ENCODE measurements at regions not wholly inside any gene's neighbourhood (a gene's known extent, or its start where the extent isn't known, plus 50 kb on each side); places are given as distances from the start of the nearest gene placed in this dataset.

GRCh38 chr10:84824525-84824924 lies 496.1 kb downstream of the CCSER2 start:
- no peaks in the 10 kb centered on the region for H3K27me3 ChIP-seq
- H4K20me1 ChIP-seq, result no peaks in the 10 kb centered on the region; a peak in 1 of 22 replicates
- H3K4me1 ChIP-seq, result peaks cover 0 to 4% (median 0%) of the 10 kb centered on the region in 10 experiments; a peak in 6 of 20 replicates
- H3K27ac ChIP-seq, result no peak overlapping the region
- no peak for TF ChIP-seq Cebpa-rat (IDR thresholded peaks at IDR 0.05)
- H3K4me3 ChIP-seq, result no peak overlapping the region
- no peak overlapping the region for H3K9ac ChIP-seq
- H3K36me3 ChIP-seq, result no peaks in the 10 kb centered on the region
- H3K9me3 ChIP-seq (replicated peaks in 1 of 11), result no peaks in the 10 kb centered on the region
- no peak overlapping the region for H3K4me2 ChIP-seq

- TF ChIP-seq Cebpa-rat (IDR thresholded peaks at IDR 0.05), result no peak
- Histone ChIP-seq H3K4me2 (no peak overlapping the region), H3K27me3 (no peaks in the 10 kb centered on the region), H4K20me1 (no peaks in the 10 kb centered on the region; a peak in 1 of 22 replicates), H3K9ac (no peak overlapping the region), H3K36me3 (no peaks in the 10 kb centered on the region), H3K4me1 (peaks cover 0 to 12% (median 6%) of the 10 kb centered on the region in 10 experiments; a peak in 10 of 20 replicates), H3K9me3 (replicated peaks in 1 of 11) (no peaks in the 10 kb centered on the region), H3K27ac (no peak overlapping the region), H3K4me3 (no peak overlapping the region)
Observed at GRCh38 chr10:84825330-84825729, 496.9 kb downstream of the CCSER2 start.

- Histone ChIP-seq H3K36me3 (no peaks in the 10 kb centered on the region), H3K27ac (no peak overlapping the region), H3K27me3 (no peaks in the 10 kb centered on the region), H3K4me3 (no peak overlapping the region), H3K9ac (no peak overlapping the region), H3K9me3 (replicated peaks in 1 of 11) (no peaks in the 10 kb centered on the region), H3K4me2 (no peak overlapping the region), H3K4me1 (peaks cover 0 to 16% (median 7%) of the 10 kb centered on the region in 10 experiments; a peak in 10 of 20 replicates), H4K20me1 (no peaks in the 10 kb centered on the region; a peak in 1 of 22 replicates)
- TF ChIP-seq Cebpa-rat (IDR thresholded peaks at IDR 0.05), result no peak
Observed at GRCh38 chr10:84826704-84827103, 498.3 kb downstream of the CCSER2 start.

GRCh38 chr10:84829131-84829530 lies 500.7 kb downstream of the CCSER2 start:
- TF ChIP-seq Cebpa-rat (IDR thresholded peaks at IDR 0.05), result no peak
- Histone ChIP-seq H3K27me3 (no peaks in the 10 kb centered on the region), H3K36me3 (no peaks in the 10 kb centered on the region), H3K9ac (no peak overlapping the region), H4K20me1 (no peaks in the 10 kb centered on the region; a peak in 1 of 22 replicates), H3K4me3 (no peak overlapping the region), H3K4me1 (peaks cover 0 to 16% (median 7%) of the 10 kb centered on the region in 10 experiments; a peak in 10 of 20 replicates), H3K9me3 (replicated peaks in 1 of 11) (no peaks in the 10 kb centered on the region), H3K4me2 (no peak overlapping the region; a peak in 1 of 22 replicates), H3K27ac (no peak overlapping the region)

GRCh38 chr10:84837041-84837812 lies 508.8 kb downstream of the CCSER2 start:
- no peak overlapping the region for H3K4me2 ChIP-seq
- H3K9ac ChIP-seq, result no peak overlapping the region
- no peaks in the 10 kb centered on the region for H3K36me3 ChIP-seq
- no peak overlapping the region for H3K4me3 ChIP-seq
- no peaks in the 10 kb centered on the region; a peak in 1 of 22 replicates for H4K20me1 ChIP-seq
- no peak overlapping the region for H3K27ac ChIP-seq
- no peaks in the 10 kb centered on the region for H3K27me3 ChIP-seq
- H3K9me3 ChIP-seq (replicated peaks in 1 of 11), result no peaks in the 10 kb centered on the region
- H3K4me1 ChIP-seq, result peaks cover 0 to 6% (median 0%) of the 10 kb centered on the region in 10 experiments; a peak in 3 of 20 replicates
- no peak for TF ChIP-seq Cebpa-rat (IDR thresholded peaks at IDR 0.05)

GRCh38 chr10:84837877-84838276 lies 509.5 kb downstream of the CCSER2 start:
- H4K20me1 ChIP-seq, result no peaks in the 10 kb centered on the region; a peak in 1 of 22 replicates
- TF ChIP-seq Cebpa-rat (IDR thresholded peaks at IDR 0.05), result no peak
- peaks cover 0 to 6% (median 0%) of the 10 kb centered on the region in 10 experiments; a peak in 3 of 20 replicates for H3K4me1 ChIP-seq
- H3K27me3 ChIP-seq, result no peaks in the 10 kb centered on the region
- H3K36me3 ChIP-seq, result no peaks in the 10 kb centered on the region
- no peak overlapping the region for H3K27ac ChIP-seq
- H3K9ac ChIP-seq, result no peak overlapping the region
- no peak overlapping the region for H3K4me3 ChIP-seq
- H3K4me2 ChIP-seq, result no peak overlapping the region
- H3K9me3 ChIP-seq (replicated peaks in 1 of 11), result no peaks in the 10 kb centered on the region

- no peak for TF ChIP-seq Cebpa-rat (IDR thresholded peaks at IDR 0.05)
- no peaks in the 10 kb centered on the region for H3K9me3 ChIP-seq (replicated peaks in 1 of 11)
- no peak overlapping the region for H3K4me3 ChIP-seq
- no peak overlapping the region for H3K4me2 ChIP-seq
- no peak overlapping the region for H3K9ac ChIP-seq
- no peaks in the 10 kb centered on the region for H3K27me3 ChIP-seq
- H3K27ac ChIP-seq, result no peak overlapping the region
- peaks cover 0 to 6% (median 0%) of the 10 kb centered on the region in 10 experiments; a peak in 3 of 20 replicates for H3K4me1 ChIP-seq
- H3K36me3 ChIP-seq, result no peaks in the 10 kb centered on the region
- no peaks in the 10 kb centered on the region; a peak in 1 of 22 replicates for H4K20me1 ChIP-seq
Observed at GRCh38 chr10:84838851-84839250, 510.5 kb downstream of the CCSER2 start.

- Histone ChIP-seq H3K9me3 (replicated peaks in 1 of 11) (no peaks in the 10 kb centered on the region), H3K36me3 (no peaks in the 10 kb centered on the region), H3K4me3 (no peak overlapping the region), H4K20me1 (no peaks in the 10 kb centered on the region; a peak in 1 of 22 replicates), H3K27ac (no peak overlapping the region), H3K4me1 (no peaks in the 10 kb centered on the region), H3K27me3 (no peaks in the 10 kb centered on the region), H3K4me2 (no peak overlapping the region), H3K9ac (no peak overlapping the region)
- TF ChIP-seq Cebpa-rat (IDR thresholded peaks at IDR 0.05), result no peak
Observed at GRCh38 chr10:84842593-84842992, 514.2 kb downstream of the CCSER2 start.

GRCh38 chr10:84844461-84844860 lies 516.1 kb downstream of the CCSER2 start:
- Histone ChIP-seq H3K4me2 (no peak overlapping the region), H3K4me1 (no peaks in the 10 kb centered on the region), H3K27ac (no peak overlapping the region), H3K36me3 (no peaks in the 10 kb centered on the region), H3K9me3 (replicated peaks in 1 of 11) (no peaks in the 10 kb centered on the region), H3K4me3 (no peak overlapping the region), H3K27me3 (no peaks in the 10 kb centered on the region), H3K9ac (no peak overlapping the region), H4K20me1 (no peaks in the 10 kb centered on the region)
- no peak for TF ChIP-seq Cebpa-rat (IDR thresholded peaks at IDR 0.05)

Measured in BLaER1 treated with 17β-estradiol and CSF1 and Interleukin-3, amounts not matched to agents 10 nM and 100 nM (cell line).